Astrocyte of the spinal cord (primary cell): ENCODE measurements at regions not wholly inside any gene's neighbourhood (a gene's known extent, or its start where the extent isn't known, plus 50 kb on each side); places are given as distances from the start of the nearest gene placed in this dataset.

Source experiments
- DNase-seq: peaks from one replicate; pipeline ENCODE4 v3.0.0; 2011; ENCODE audit warnings: low read depth, low spot score
- H3K4me3 ChIP-seq: 2 replicates; pipeline ENCODE4 v1.5.1; 2011; ENCODE audit warnings: low read depth, mild to moderate bottlenecking, low read length, moderate library complexity
- in situ Hi-C: cut with HindIII; loops from 2 replicates; pipeline ENCODE4 v1.10.0; 2017; ENCODE audit warnings: low sequenced_read_pairs
- TF ChIP-seq, protein P1 (sequence below): IDR thresholded peaks from 2 replicates; pipeline ENCODE4 v1.5.1; 2012; ENCODE audit warnings: low read depth, mild to moderate bottlenecking, low read length, inconsistent platforms

DNA sequence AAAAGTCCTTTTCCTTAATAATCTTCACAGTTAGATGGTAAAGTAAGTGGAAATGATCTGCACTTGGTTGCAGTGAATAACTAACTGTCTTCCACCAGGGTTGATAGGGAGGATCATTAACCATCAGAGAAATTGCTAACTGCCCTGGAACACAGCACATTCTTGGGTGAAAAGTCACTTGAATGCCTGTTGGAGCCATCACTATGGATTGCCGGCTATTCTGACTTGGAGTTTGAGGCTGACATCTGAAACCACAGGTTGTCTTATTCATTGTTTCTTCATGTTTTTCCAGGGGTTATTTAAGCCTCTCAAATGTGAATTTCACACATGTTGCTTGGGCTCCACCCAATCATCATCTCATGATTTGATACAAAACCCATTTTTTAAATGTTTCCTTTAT, 901.4 kb downstream of the MCTP2 start:
- DNase-seq = peak; percentile 84
- in situ Hi-C loops = no loop called here
- no peak overlapping the region for H3K4me3 ChIP-seq

GRCh38 chr15:95134431-95135110, 903.2 kb downstream of the MCTP2 start:
- TF ChIP-seq, protein P1, sequence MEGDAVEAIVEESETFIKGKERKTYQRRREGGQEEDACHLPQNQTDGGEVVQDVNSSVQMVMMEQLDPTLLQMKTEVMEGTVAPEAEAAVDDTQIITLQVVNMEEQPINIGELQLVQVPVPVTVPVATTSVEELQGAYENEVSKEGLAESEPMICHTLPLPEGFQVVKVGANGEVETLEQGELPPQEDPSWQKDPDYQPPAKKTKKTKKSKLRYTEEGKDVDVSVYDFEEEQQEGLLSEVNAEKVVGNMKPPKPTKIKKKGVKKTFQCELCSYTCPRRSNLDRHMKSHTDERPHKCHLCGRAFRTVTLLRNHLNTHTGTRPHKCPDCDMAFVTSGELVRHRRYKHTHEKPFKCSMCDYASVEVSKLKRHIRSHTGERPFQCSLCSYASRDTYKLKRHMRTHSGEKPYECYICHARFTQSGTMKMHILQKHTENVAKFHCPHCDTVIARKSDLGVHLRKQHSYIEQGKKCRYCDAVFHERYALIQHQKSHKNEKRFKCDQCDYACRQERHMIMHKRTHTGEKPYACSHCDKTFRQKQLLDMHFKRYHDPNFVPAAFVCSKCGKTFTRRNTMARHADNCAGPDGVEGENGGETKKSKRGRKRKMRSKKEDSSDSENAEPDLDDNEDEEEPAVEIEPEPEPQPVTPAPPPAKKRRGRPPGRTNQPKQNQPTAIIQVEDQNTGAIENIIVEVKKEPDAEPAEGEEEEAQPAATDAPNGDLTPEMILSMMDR = no peak
- in situ Hi-C loops = no loop called here
- H3K4me3 ChIP-seq = no peak overlapping the region
- peak; percentile 13 for DNase-seq

More for the DNA sequence above, 901.4 kb downstream of the MCTP2 start:
- TF ChIP-seq, protein P1 = no peak

GRCh38 chr15:95138604-95139270, 907.4 kb downstream of the MCTP2 start:
- in situ Hi-C loops = no loop called here
- no peak for DNase-seq
- no peak overlapping the region for H3K4me3 ChIP-seq
- TF ChIP-seq, protein P1 = no peak

GRCh38 chr15:95141486-95141885, 910.1 kb downstream of the MCTP2 start:
- no peak overlapping the region for H3K4me3 ChIP-seq
- in situ Hi-C loops = no loop called here
- peak; percentile 38 for DNase-seq
- TF ChIP-seq, protein P1 = no peak

GRCh38 chr15:95142531-95142930, 911.2 kb downstream of the MCTP2 start:
- TF ChIP-seq, protein P1 = no peak
- no peak overlapping the region for H3K4me3 ChIP-seq
- in situ Hi-C loops = no loop called here
- no peak for DNase-seq

DNA sequence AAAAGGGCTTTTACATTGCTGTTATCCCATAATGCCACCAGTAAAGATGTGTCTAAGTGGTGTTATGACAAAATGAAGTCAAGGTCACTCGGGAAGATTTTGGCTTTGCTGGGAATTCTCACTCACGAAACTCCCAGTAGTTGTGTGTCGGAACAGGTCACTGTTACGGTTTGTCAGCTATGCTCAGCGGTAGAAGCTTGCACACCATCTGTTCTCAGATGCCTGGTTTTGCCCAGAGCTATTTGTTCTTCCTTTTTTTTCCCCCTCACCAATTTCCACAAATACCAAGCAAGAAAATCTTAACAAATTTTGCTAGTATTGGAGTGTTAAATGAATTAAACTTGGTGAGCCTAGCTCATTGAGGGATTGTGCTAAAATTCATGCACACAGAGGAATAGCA, 915.1 kb downstream of the MCTP2 start:
- no peak overlapping the region for H3K4me3 ChIP-seq
- in situ Hi-C loops = no loop called here
- DNase-seq = no peak
- TF ChIP-seq, protein P1 = no peak
